ENCODE measurements at regions not wholly inside any gene's neighbourhood (a gene's known extent, or its start where the extent isn't known, plus 50 kb on each side); places are given as distances from the start of the nearest gene placed in this dataset.

DNA sequence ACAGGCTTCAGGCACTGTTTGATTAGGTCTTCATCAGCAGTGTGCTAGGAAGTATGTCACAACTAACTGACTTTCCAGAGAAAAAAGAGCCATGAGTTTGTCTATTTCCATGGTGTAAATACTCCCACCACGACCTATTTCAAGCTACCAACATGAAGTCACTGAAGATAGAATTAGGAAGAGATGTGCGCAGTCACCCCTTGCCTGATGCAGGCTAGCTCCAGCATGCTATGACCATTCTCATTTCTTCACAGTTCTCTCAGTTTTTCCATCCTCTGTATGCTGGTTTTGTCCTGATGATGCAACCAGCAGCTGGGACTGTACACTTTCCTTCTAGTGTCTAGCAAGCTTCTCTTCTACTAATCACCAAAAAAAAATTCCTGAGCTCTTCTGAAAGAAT is 191.6 kb upstream of the NUDT4 start:
- no peak for TF ChIP-seq GATA2 (IDR thresholded peaks at IDR 0.05; ENCODE audit: low read depth, low read length)
- TF ChIP-seq GATA3 (IDR thresholded peaks at IDR 0.05; ENCODE audit: low read depth, low read length): no peak

Measured in SH-SY5Y (cell line).